Kasumi-1 (cell line): ENCODE measurements at regions not wholly inside any gene's neighbourhood (a gene's known extent, or its start where the extent isn't known, plus 50 kb on each side); places are given as distances from the start of the nearest gene placed in this dataset.
"Not testable (repeated sequence)": the region's sequence is repeated elsewhere in the genome, so short reads cannot be mapped to it uniquely, and the experiment has no call there.

Source experiments
- DNase-seq, 2 experiments: peaks; one replicate each; lab custom pipeline; 2025; lab: John Stamatoyannopoulos, UW

DNA sequence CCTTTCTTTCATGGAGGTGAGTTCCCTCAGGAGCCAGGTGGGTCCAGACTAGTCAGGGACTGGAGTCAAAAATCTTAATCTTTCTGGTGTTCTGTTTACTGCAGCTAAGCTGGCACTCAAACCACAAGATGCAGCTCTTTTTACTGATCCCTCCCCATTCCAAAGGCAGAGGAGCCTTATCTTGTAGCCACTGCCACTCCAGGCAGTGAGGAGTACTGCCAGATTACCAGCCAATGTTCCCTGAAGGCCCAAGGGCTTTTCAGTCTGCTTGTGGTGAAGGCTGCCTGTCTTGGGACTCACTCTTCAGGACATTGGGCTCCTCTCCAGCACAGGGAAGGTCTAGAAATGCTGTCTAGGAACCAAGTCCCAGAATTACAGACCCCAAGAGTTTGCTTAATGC, 490.4 kb upstream of the ADGRB3 start:
- no peak for DNase-seq

DNA sequence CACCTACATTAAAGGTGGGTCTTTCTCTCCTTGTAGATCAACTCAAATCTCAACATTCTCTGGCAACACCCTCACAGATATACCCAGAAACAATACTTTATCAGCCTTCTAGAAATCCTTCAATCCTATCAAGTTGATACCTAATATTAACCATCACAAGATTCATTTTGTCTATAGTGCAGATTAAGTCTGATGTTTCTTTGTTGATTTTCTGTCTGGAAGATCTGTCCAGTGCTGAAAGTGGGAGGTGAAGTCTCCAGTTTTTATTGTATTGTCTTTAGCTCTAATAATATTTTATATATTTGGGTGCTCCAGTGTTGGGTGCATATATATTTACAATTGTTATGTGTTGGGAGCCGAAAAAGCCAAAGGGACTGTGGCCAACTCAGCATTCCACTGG, 493.9 kb upstream of the ADGRB3 start:
- DNase-seq: peak in 1 of 2 experiments; percentile 3

DNA sequence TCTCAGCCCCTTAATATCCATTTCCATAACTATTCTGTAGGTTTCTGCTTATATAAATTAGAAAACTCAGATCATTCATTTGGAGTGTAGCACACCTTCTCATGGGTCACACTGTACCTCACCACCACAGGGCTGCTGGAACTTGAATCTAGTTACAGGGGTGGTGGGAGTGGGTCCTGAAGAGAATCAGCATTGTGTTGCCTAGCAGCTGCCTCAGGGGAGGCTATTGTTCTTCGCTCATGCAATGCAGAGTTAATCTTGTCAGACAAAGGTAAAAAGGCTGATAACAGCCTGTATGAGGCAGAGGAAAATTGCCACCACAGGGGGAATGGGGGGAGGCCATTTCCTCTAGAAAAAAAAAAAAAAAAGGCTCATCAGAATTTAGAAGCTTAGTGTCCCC, 496.0 kb upstream of the ADGRB3 start:
- no peak for DNase-seq

DNA sequence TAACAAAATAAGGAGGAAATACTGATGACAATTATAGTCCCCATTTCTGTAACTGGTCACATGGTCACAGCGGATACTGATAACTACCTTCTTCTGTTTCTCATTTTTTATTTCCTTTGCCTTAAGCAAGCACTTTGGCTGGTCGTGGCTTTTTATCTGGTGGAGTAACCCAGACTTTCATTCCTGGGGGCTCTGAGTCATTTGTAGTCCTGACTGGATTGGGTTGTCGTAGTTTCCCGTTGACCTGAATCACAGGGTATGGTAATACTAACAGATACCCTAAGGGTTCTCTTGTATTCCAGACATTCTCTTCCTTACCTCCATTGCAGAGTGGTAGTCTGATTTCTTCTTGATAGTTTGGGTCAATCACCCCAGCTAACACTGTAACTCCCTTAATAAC, 500.3 kb upstream of the ADGRB3 start:
- no peak for DNase-seq

DNA sequence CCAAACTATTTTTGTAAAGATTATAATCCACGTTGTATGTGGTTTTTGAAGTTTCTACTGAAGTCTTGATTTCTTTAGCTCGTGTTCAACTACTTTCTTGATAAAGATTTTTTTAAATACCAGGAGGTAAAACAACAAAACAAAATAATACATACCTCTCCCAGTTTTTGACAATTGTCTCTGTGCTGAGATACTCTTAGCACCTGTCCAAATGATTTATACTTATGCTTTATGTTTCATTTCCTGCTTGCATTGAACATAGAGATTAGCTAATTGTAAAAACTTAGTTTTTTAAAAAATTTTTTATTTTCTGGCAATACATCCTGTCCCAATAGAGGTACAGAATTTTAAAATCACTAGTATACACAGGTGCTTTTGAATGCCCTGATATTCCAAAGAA, 506.9 kb upstream of the ADGRB3 start:
- DNase-seq: no peak

DNA sequence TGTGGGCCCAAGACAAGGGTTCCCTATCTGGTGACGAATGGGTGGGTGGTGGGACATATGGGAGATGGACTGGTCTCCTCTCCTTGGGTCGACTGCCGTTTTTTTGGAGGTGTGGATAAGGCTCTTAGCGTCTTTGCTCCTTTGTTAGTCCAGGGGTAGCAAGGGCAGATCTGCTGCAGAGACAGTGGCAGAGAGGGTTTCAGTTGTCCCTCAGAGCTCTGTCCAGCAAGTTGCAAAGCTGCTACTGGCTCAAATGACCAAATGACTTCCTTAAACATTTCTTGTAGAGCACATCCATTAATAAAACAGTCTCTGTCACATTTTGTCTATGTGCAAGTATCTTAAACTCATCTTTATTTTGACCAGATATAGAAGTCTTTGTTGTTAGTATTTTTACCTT, 508.0 kb upstream of the ADGRB3 start:
- no peak for DNase-seq

DNA sequence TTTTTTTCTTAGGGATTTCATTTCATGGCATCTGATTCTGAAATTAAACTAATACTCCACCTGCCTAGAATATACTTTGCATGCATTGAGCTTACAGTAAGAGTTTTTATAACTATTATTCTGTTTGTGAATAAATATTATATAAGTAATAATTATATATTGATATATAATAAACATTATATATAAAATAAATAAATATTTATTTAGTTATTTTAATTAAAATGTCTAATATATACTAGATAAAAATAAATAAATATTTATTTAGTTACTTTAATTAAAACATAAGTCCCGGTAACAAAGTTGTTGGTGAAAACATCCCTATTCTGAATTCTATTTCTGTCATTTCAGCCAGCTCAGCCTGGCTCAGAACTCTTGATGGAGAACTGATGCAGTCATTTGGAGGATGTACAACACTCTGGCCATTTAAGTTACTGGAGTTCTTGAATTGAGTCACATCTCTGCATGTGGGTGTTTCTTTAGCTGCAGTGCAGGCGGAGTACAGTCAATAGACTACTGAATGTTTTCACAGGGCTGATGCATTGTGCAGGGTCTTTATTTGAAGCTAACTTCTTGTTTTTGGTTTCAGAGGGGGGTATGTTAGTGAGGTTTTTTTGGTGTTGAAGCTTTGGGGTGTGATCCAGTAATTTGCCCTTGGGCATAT, 508.9 kb upstream of the ADGRB3 start:
- DNase-seq: no peak

DNA sequence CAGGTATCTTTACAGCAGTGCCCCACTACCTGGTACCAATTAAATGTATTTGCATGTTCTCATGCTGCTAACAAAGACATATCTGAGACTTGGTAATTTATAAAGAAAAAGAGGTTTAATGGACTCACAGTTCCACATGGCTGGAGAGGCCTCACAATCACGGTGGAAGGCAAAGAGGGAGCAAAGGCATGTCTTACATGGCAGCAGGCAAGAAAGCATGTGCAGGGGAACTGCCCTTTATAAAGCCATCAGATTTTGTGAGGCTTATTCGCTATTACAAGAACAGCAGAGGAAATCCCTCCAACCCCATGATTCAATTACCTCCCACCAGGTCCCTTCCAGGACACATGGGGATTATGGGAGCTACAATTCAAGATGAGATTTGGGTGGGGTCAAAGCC, 512.1 kb upstream of the ADGRB3 start:
- DNase-seq: not testable (repeated sequence)

DNA sequence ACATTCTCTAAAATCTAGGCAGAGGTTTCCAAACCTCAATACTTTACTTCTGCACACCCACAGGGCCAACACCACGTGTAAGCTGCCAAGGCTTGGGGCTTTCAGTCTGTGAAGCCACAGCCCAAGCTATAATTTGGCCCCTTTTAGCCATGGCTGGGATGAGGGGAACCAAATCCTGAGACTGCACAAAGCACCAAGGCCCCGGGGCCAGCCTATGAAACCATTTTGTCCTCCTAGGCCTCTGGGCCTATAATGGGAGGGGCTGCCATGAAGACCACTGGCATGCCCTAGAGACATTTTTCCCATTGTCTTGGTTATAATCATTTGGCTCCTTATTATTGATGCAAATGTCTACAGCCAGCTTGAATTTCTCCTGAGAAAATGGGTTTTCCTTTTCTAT, 513.0 kb upstream of the ADGRB3 start:
- DNase-seq: no peak

DNA sequence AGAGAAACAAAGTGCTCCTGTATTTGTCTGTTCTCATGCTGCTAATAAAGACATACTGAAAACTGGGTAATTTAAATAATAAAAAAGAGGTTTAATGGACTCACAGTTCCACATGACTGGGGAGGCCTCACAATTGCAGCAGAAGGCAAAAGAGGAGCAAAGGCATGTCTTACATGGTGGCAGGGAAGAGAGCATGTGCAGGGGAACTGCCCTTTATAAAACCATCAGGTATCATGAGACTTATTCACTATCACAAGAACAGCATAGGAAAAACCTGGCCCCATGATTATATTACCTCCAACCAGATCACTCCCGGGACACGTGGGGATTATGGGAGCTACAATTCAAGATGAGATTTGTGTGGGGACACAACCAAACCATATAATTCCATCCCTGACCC, 514.1 kb upstream of the ADGRB3 start:
- DNase-seq: not testable (repeated sequence)

DNA sequence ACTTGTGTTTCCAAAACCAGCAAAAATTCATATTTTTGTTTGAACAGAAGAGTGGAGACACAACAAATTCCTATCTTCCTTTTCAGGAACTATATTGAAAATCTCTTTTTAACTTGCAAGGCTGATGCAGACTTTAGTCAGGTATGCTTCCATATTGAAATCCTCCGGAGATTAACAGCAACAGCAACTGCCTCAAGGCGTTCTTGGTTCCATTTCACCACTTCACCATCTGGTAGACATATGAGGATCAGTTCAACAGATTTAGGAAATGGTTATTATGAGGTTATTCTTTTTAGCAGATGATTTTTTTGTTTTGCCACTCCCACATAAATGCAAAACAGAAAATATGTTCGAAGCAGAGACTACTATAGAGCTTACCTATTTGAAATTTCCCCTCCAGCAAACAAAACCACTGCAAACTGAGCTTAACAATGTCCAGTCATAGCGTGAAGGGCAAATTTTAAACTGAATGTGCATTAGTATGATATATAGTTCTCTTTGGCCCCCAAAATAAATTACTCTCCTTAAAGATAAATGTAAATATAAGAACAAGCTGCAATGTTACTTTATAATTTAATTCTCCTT, 520.5 kb upstream of the ADGRB3 start:
- no peak for DNase-seq

DNA sequence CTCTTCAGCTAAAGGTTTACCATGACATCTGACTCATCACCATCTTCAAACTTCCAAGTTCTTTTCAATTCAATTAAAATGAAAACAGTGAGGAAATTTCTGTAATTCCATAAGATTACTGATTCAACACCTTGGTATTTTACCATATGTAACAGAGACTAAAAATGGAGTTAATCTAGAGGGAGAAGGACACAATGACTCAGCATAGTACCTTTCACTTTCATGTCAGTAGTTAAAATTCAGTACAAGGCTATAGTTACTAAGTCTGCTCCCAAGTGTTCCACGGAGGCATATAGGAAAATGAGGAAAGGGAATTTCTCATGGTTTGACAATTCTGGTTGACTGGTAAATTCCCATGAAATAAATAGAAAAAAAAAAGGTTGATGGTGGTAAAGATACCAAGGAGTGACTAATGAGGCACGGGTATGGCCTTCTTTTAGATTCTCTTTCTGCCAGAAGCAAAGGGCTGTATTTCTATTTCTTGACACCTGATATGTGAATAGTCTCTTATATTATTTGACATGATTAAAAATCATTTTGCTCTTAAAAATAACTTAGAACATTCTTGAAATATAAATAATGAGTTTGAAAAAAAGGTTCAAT, 526.7 kb upstream of the ADGRB3 start:
- DNase-seq: no peak

DNA sequence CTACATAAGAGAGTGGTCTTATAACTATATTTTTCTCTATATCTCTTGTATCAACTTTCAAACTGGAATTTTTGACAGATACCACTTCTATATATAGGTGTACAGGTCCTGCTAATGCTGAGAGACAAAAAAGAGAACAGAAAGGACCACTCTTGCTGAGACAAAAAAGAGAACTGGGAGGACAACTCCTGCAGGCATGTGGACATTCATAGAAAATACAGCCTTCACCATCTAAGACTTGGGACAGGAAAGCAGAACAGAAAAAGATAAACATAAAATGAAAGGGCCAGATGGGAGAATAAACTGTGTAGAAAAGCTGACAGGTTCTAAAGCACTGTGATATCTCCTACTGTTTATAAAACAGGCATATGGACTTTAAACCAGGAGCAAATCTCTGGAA, 541.0 kb upstream of the ADGRB3 start:
- no peak for DNase-seq

DNA sequence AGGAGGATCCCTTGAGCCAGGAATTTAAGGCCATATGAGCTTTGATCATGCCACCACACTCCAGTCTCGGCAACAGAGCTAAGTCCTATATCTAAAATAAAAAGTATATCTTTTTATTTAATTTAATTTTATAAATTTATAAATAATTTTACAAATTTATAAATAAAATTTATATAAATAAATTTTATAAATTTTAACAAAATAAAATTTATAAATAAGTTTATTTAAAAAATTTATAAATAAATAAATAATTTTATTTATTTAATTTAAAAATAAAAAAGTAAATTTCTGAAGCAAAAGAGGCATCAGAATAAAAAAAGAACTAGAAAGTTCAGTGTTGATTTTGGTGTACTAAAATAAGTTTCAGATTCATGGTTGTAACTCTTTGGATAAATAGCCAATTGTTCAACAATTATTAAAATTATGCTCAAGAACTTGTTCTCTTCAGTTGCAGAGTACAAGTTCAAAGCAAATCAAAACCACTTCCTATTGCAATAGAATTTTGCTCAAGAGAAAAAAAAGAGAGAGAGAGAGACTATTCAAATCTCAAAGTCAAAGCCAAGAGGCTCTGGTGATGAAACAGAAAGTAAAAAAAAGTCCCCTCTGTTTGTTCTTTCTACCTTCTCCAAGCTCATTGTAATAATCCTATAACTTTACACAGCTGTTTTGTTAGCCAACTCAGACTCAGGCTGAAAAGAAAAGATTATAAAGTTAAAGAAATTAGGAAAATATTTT, 547.5 kb upstream of the ADGRB3 start:
- DNase-seq: peak; percentile 49 to 61

DNA sequence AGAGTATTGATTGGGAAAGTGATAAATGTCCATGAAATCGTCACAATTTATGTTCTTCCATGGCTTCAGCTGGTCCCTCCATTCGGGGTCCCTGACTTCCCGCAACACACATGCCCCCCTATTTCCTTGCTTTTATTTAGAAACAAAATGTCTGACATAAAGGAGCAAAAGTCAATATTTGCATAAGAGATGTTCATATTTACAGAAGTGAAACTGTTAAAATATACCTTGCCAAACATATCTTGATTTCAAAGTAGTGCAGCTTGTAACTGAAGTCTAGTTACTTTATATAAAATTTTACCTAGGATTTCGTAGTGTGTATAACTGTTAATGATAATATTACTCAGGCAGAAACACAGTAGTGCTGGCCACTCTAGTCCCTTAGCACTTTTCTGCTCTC, 548.9 kb upstream of the ADGRB3 start:
- DNase-seq: no peak

DNA sequence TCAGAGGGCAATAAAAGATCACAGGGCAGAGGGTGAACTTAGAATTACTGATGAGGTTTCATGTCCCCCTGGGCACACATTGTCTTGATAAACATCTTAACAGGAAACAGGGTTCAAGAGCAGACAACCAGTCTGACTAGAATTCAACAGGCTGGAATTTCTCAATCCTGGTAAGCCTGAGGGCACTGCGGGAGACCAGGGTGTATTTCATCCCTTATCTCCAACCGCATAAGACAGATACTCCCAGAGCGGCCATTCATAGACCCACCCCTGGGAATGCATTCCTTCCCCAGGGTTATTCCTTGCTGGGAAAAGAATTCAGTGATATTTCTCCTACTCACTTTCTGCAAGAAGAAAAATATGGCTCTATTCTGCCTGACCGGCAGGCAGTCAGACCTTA, 549.5 kb upstream of the ADGRB3 start:
- not testable (repeated sequence) for DNase-seq

DNA sequence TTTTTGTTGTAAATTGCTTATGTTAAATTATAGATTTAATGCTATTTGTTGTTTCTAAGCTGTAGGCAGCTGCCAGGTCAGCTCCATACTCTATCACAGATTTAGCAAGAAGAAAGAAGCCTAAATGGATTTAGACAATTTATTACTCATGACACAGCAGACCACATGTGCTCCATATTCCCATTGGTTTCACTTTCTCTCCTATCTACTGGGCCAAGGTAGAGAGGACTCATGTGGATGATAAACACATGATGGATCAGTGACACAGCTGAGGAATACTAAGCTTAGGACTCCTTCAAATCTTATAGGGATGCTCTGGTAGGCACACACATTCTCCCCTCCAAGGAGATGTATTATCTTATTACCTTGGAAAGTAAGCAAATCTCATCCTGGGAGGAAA, 553.0 kb upstream of the ADGRB3 start:
- DNase-seq: no peak

DNA sequence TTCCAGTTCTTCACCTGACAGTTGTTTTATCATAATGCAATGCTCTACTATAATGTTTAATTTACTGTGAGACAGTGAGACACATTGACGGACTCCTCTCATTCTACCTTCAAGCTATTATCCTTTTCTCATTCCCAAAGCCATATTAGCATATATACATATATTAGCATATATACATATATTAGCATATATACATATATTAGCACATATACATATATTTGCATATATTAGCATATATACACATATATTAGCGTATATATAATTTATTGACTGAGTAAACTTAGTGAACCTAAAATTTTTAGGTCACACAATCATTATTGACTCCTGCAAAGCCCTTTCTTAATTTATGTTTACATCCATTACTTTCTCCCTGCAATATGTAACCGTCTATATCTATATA, 555.0 kb upstream of the ADGRB3 start:
- DNase-seq: no peak

DNA sequence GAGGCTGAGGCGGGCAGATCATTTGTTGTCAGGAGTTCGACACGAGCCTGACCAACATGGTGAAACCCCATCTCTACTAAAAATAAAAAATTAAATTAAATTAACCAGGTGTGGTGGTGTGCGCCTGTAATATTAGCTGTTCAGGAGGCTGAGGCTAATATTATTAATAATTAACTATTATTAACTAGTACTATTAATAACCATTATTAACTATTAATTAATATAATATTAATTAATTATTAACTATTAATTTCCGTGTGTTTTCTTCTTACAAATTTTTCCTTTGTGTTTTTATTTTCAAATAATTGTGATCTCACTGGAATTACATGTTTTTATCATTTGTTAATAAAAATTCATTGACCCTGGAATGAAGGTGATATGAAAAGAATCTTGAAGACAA, 557.4 kb upstream of the ADGRB3 start:
- DNase-seq: no peak

DNA sequence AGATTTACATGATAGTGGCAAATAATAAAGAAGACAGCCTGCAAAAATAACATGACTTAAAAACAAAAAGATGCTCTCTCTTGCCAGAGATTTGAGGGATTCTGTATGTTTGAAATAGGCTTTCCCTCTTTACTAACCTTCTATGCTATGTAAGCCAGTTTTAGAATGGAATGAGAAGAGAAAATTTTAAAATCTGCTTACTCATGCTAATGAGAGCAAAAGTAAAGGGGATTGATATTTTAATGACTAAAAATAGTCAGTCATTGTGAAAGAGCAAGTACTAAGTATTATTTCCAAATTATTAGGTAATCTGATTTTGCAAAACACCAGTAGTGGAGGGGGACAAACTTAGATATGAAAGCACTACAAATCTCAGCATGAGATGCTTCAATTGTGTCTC, 563.3 kb upstream of the ADGRB3 start:
- no peak for DNase-seq

DNA sequence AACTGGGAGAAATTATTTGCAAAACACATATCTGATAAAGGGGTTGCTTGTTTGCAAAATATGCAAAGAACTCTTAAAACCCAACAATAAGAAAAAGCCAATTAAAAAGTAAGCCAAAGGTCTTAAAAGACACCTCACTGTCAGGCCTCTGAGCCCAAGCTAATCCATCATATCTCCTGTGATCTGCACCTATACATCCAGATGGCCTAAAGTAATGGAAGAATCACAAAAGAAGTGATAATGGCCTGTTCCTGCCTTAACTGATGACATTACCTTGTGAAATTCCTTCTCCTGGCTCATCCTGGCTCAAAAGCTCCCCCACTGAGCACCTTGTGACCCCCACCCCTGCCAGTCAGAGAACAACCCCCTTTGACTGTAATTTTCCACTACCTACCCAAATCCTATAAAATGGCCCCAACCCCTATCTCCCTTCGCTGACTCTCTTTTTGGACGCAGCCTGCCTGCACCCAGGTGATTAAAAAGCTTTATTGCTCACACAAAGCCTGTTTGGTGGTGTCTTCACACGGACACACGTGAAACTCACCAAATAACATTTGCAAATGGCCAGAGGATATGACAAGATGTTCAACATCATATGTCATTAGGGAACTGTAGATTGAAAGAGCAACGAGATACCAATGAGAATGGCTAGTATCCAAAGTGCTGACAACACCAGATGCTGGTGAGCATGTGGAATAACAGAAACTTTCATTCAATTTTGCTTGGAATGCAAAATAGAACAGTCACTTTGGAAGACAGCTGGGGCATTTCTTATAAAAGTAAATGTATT, 565.0 kb upstream of the ADGRB3 start:
- no peak for DNase-seq

DNA sequence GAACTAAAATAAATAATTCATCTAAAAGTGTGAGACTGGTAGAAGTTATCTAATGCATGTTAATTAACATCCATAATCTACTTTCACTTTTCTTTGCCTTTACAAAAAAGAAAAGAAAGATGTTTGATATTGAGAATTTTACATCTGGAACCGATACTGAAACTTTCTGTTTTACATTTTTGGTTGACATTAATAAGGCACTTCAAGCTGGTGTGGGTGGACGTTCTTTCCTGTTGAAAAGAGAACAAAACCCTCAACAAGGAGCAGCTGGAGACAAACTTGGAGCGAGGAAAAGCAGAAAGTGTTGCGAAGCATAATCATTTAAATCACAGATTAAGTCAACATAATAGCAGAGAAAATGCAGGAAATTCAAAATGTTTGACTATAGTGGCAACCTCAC, 575.2 kb upstream of the ADGRB3 start:
- no peak for DNase-seq
